ENCODE measurements at regions not wholly inside any gene's neighbourhood (a gene's known extent, or its start where the extent isn't known, plus 50 kb on each side); places are given as distances from the start of the nearest gene placed in this dataset.

DNA sequence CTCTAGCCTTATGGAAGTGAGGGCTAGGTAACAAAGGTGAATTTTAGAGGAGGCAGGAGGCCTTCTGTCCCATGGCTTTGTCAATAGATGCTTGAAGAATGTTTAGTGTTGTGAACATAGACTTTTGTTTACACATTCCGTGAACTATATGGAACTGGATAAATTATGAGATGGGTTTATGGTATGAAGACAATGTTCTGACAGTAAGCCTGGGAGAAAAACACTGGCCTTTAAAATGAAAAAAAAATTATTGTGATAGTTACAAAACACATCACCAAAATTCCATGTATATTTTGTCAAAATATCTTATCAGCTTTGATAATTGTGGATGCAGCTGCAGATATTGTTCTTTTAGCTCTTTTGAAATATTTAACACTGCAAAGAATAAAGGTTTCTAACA lies 251.5 kb upstream of the DCN start:
- TF ChIP-seq POLR2A (IDR thresholded peaks at IDR 0.05): no peak
- TF ChIP-seq POLR2AphosphoS5 (IDR thresholded peaks at IDR 0.05): no peak
- TF ChIP-seq, protein P1, sequence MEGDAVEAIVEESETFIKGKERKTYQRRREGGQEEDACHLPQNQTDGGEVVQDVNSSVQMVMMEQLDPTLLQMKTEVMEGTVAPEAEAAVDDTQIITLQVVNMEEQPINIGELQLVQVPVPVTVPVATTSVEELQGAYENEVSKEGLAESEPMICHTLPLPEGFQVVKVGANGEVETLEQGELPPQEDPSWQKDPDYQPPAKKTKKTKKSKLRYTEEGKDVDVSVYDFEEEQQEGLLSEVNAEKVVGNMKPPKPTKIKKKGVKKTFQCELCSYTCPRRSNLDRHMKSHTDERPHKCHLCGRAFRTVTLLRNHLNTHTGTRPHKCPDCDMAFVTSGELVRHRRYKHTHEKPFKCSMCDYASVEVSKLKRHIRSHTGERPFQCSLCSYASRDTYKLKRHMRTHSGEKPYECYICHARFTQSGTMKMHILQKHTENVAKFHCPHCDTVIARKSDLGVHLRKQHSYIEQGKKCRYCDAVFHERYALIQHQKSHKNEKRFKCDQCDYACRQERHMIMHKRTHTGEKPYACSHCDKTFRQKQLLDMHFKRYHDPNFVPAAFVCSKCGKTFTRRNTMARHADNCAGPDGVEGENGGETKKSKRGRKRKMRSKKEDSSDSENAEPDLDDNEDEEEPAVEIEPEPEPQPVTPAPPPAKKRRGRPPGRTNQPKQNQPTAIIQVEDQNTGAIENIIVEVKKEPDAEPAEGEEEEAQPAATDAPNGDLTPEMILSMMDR (IDR thresholded peaks at IDR 0.05): no peak
